ENCODE measurements at regions not wholly inside any gene's neighbourhood (a gene's known extent, or its start where the extent isn't known, plus 50 kb on each side); places are given as distances from the start of the nearest gene placed in this dataset.

DNA sequence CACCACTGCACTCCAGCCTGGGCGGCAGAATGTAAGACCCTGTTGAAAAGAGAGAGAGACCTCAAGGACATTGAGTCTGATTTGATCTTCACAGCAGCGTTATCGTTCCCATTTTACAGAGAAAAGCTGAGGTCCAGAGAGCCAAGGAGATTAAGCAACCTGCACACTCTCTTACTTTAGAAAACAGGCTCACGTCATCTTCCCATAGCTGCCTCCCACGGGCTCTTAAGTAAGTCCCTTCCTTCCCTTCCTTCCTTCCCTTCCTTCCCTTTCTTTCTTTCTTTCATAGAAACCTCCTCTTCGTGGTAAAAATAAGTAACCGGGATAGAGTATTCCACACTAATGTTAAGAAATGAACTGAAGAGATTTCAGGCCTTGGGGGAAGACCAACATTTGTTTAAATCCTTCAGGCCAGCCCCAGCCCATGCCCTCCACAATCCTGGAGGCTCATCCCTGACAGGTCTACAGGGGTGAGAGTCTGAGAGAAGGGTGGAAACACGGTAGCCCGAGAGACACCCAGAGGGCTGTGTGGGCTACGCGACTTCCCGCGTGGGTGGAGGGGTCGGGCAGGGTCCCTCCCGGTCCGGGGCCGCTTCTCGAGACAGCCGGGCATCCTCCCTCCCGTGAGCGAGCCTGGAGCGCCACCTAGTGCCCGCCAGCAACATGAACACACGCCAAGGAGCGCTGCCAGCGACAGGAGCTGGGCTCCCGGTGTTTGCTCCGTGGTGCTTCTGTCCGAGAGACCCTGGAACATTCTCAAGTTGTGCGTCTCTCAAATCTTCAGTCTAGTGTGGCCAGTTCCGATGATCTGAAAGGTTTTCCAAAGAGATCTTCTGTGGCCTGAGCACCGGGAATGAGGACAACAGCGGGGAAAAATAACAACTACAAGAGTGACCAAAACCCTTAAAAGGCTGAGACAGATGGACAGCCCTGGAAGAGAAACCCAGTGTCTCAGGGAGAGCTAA lies 160.3 kb downstream of the INO80D start:
- TF ChIP-seq, protein P1, sequence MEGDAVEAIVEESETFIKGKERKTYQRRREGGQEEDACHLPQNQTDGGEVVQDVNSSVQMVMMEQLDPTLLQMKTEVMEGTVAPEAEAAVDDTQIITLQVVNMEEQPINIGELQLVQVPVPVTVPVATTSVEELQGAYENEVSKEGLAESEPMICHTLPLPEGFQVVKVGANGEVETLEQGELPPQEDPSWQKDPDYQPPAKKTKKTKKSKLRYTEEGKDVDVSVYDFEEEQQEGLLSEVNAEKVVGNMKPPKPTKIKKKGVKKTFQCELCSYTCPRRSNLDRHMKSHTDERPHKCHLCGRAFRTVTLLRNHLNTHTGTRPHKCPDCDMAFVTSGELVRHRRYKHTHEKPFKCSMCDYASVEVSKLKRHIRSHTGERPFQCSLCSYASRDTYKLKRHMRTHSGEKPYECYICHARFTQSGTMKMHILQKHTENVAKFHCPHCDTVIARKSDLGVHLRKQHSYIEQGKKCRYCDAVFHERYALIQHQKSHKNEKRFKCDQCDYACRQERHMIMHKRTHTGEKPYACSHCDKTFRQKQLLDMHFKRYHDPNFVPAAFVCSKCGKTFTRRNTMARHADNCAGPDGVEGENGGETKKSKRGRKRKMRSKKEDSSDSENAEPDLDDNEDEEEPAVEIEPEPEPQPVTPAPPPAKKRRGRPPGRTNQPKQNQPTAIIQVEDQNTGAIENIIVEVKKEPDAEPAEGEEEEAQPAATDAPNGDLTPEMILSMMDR (IDR thresholded peaks at IDR 0.05; ENCODE audit: low read depth, low read length, missing control alignments) = peak; percentile 91
- DNase-seq (ENCODE audit: low read depth) = no peak
- H3K4me3 ChIP-seq (ENCODE audit: low read depth, low read length) = no peak overlapping the region

DNA sequence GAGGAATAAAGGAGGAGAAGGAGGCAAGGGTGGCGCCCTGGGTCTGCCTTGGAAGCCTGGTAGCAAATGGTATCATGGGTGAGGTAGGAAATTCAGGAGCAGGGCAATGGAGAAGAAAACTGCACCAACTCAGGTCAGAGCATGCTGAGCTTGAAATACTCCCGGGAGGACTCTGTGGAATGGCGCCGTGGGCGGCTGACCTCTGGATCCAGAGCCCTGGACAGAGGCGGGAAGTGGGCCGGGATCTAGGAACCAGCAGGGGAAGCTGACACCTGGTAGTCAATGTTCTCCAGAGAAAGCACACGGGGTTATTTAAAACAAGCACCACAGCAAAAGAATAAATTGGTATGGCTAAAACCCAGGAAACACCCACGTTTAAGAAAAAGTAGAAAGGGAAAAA lies 161.3 kb downstream of the INO80D start:
- TF ChIP-seq, protein P1 (IDR thresholded peaks at IDR 0.05; ENCODE audit: low read depth, low read length, missing control alignments) = no peak
- H3K4me3 ChIP-seq (ENCODE audit: low read depth, low read length) = no peak overlapping the region
- DNase-seq (ENCODE audit: low read depth) = no peak

GRCh38 chr2:205915130-205915524 lies 170.8 kb downstream of the INO80D start:
- no peak overlapping the region for H3K4me3 ChIP-seq (ENCODE audit: low read depth, low read length)
- DNase-seq (ENCODE audit: low read depth) = no peak
- TF ChIP-seq, protein P1 (IDR thresholded peaks at IDR 0.05; ENCODE audit: low read depth, low read length, missing control alignments) = no peak

GRCh38 chr2:205914213-205915129 lies 171.5 kb downstream of the INO80D start:
- TF ChIP-seq, protein P1 (IDR thresholded peaks at IDR 0.05; ENCODE audit: low read depth, low read length, missing control alignments) = no peak
- no peak for DNase-seq (ENCODE audit: low read depth)

DNA sequence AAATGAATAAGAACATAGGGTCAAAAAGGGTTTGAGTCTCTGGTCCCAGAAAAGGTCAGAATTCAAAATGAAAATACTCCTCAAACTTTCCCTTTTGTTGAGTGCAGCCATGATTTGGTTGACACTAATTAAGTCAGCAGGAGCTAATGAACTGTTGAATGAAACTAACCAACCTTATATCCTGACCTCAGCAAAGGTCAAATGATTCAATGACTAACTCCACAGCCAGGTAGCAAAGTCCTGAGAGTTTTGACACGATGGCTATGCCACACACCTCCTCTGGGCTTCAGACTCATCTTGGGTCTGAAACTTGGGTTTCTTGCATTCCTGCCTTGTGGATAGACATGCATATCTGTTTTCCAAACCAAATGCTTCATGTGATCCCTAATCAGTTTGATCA lies 172.3 kb downstream of the INO80D start:
- H3K4me3 ChIP-seq (ENCODE audit: low read depth, low read length) = no peak overlapping the region
- no peak for DNase-seq (ENCODE audit: low read depth)
- TF ChIP-seq, protein P1 (IDR thresholded peaks at IDR 0.05; ENCODE audit: low read depth, low read length, missing control alignments) = no peak

More at GRCh38 chr2:205914213-205915129, 171.5 kb downstream of the INO80D start:
- no peak overlapping the region for H3K4me3 ChIP-seq (ENCODE audit: low read depth, low read length)

DNA sequence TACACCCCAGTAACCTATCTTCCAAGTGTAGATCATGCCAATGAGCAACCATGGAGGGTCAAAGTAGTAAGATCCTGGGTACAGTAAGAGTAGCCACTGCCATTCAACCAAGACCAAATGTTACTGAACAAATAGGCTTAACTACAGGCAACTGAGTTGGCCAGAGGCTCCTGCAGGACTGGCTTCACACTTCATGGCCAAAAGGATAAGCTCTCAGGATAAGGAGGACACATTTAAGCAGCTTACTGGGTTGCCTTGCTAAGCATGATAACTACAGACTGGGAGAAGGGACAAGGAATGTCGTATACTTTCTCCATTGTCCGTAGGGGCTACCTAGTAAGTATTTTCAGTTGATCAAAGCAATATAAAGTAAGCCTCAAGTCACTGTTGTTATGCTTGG lies 174.7 kb downstream of the INO80D start:
- H3K4me3 ChIP-seq (ENCODE audit: low read depth, low read length) = no peak overlapping the region
- DNase-seq (ENCODE audit: low read depth) = no peak
- TF ChIP-seq, protein P1 (IDR thresholded peaks at IDR 0.05; ENCODE audit: low read depth, low read length, missing control alignments) = no peak

All from GM12864 (cell line).